ENCODE measurements at regions not wholly inside any gene's neighbourhood (a gene's known extent, or its start where the extent isn't known, plus 50 kb on each side); places are given as distances from the start of the nearest gene placed in this dataset.

DNA sequence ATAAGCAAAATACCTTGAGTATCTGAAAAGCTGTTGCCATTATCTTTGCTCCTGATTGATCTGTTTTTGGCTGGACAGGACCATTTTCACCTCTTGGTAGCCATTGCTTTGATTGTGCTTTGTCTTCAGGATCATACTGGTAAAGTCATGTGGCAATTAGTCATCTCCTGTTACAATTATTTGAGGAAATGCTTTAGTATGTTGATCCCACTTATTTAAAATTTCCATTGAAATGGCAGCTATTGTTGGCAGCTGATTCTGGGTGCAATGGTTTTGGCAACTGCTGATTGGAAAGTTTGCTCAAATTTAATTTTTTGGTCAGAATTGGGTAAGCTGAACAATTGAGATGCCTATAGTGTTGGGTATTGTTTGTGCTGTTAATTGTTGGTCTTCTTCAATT is 238.3 kb upstream of the TLL1 start:
- ATAC-seq (no peak), DNase-seq (no peak)
- Histone ChIP-seq H3K36me3 (no peaks in the 10 kb centered on the region), H3K27me3 (no peaks in the 10 kb centered on the region), H3K4me3 (no peak overlapping the region), H3K4me1 (peaks cover 0 to 12% (median 1%) of the 10 kb centered on the region in 12 donors), H3K27ac (no peak overlapping the region), H3K9me3 (peaks cover 0 to 28% (median 6%) of the 10 kb centered on the region in 12 donors)
- TF ChIP-seq, protein P1, sequence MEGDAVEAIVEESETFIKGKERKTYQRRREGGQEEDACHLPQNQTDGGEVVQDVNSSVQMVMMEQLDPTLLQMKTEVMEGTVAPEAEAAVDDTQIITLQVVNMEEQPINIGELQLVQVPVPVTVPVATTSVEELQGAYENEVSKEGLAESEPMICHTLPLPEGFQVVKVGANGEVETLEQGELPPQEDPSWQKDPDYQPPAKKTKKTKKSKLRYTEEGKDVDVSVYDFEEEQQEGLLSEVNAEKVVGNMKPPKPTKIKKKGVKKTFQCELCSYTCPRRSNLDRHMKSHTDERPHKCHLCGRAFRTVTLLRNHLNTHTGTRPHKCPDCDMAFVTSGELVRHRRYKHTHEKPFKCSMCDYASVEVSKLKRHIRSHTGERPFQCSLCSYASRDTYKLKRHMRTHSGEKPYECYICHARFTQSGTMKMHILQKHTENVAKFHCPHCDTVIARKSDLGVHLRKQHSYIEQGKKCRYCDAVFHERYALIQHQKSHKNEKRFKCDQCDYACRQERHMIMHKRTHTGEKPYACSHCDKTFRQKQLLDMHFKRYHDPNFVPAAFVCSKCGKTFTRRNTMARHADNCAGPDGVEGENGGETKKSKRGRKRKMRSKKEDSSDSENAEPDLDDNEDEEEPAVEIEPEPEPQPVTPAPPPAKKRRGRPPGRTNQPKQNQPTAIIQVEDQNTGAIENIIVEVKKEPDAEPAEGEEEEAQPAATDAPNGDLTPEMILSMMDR (IDR thresholded peaks at IDR 0.05) = no peak
- no peak for TF ChIP-seq POLR2A (IDR thresholded peaks at IDR 0.05)
- intact Hi-C loops (cut with DNase I) = no loop called here

GRCh38 chr4:165635381-165635780 is 237.7 kb upstream of the TLL1 start:
- ATAC-seq (no peak), DNase-seq (no peak)
- no peak for TF ChIP-seq POLR2A (IDR thresholded peaks at IDR 0.05)
- TF ChIP-seq, protein P1 (IDR thresholded peaks at IDR 0.05) = no peak
- H3K4me3 ChIP-seq = no peak overlapping the region
- peaks cover 0 to 12% (median 1%) of the 10 kb centered on the region in 12 donors for H3K4me1 ChIP-seq
- H3K27me3 ChIP-seq = no peaks in the 10 kb centered on the region
- WGBS, 4 donors = 87 to 100% (median 90%) methylated on average over 1 of the region's 1 CpG; no CpG with 5 or more reads in 1 of the 4 donors
- no peak overlapping the region for H3K27ac ChIP-seq
- H3K9me3 ChIP-seq = peaks cover 0 to 28% (median 6%) of the 10 kb centered on the region in 12 donors
- H3K36me3 ChIP-seq = no peaks in the 10 kb centered on the region
- intact Hi-C loops (cut with DNase I) = no loop called here

- peaks cover 0 to 28% (median 6%) of the 10 kb centered on the region in 12 donors for H3K9me3 ChIP-seq
- H3K4me3 ChIP-seq = no peak overlapping the region
- intact Hi-C loops (cut with DNase I) = no loop called here
- ATAC-seq (no peak), DNase-seq (no peak)
- H3K27me3 ChIP-seq = no peaks in the 10 kb centered on the region
- no peaks in the 10 kb centered on the region for H3K36me3 ChIP-seq
- no peak for TF ChIP-seq POLR2A (IDR thresholded peaks at IDR 0.05)
- TF ChIP-seq, protein P1 (IDR thresholded peaks at IDR 0.05) = no peak
- H3K27ac ChIP-seq = no peak overlapping the region
- 81 to 84% (median 83%) methylated on average over 2 of the region's 2 CpGs for WGBS, 4 donors
- H3K4me1 ChIP-seq = peaks cover 0 to 10% (median 1%) of the 10 kb centered on the region in 12 donors
Measured at GRCh38 chr4:165635951-165636350, 237.1 kb upstream of the TLL1 start.

- no peak for TF ChIP-seq POLR2A (IDR thresholded peaks at IDR 0.05)
- TF ChIP-seq, protein P1 (IDR thresholded peaks at IDR 0.05) = no peak
- no peak overlapping the region for H3K27ac ChIP-seq
- H3K27me3 ChIP-seq = no peaks in the 10 kb centered on the region
- H3K4me3 ChIP-seq = no peak overlapping the region
- WGBS, 4 donors = 93 to 98% (median 95%) methylated on average over 1 of the region's 1 CpG
- H3K4me1 ChIP-seq = no peaks in the 10 kb centered on the region
- ATAC-seq = no peak
- peaks cover 0 to 28% (median 4%) of the 10 kb centered on the region in 12 donors for H3K9me3 ChIP-seq
- H3K36me3 ChIP-seq = no peaks in the 10 kb centered on the region
- intact Hi-C loops (cut with DNase I) = no loop called here
- no peak for DNase-seq
Measured at GRCh38 chr4:165651901-165652300, 221.1 kb upstream of the TLL1 start.

Measured in heart left ventricle (tissue), 16 donors.